GM12874 (cell line): ENCODE measurements at regions not wholly inside any gene's neighbourhood (a gene's known extent, or its start where the extent isn't known, plus 50 kb on each side); places are given as distances from the start of the nearest gene placed in this dataset.

Experiments
- CTCF ChIP-seq: IDR thresholded peaks from 2 replicates; pipeline ENCODE4 v1.5.1; 2011; ENCODE audit warnings: low read depth, mild to moderate bottlenecking, control low read depth, low read length, moderate library complexity; ENCODE audit not compliant: insufficient read depth

GRCh38 chr14:104329793-104330192 lies 191.4 kb downstream of the KIF26A start:
- no peak for TF ChIP-seq CTCF

- peak; percentile 23; the same call in 1 of the 2 replicates for TF ChIP-seq CTCF
Measured at GRCh38 chr14:104331871-104332605, 193.7 kb downstream of the KIF26A start.

- TF ChIP-seq CTCF: no peak
Measured at GRCh38 chr14:104332634-104333270, 194.4 kb downstream of the KIF26A start.

- no peak for TF ChIP-seq CTCF
Measured at GRCh38 chr14:104333646-104334423, 195.4 kb downstream of the KIF26A start.

- no peak for TF ChIP-seq CTCF
Measured at GRCh38 chr14:104334424-104335161, 196.2 kb downstream of the KIF26A start.

- no peak for TF ChIP-seq CTCF
Measured at GRCh38 chr14:104335176-104335575, 196.8 kb downstream of the KIF26A start.

GRCh38 chr14:104335611-104336010 lies 197.2 kb downstream of the KIF26A start:
- TF ChIP-seq CTCF: no peak
